HG02973 (cell line): ENCODE measurements at regions not wholly inside any gene's neighbourhood (a gene's known extent, or its start where the extent isn't known, plus 50 kb on each side); places are given as distances from the start of the nearest gene placed in this dataset.

Experiments
- ATAC-seq: cut with Tn5 transposase; IDR thresholded peaks from one replicate; pipeline ENCODE4 v1.9.1; 2021; ENCODE audit warnings: moderate library complexity; ENCODE audit not compliant: unreplicated experiment

DNA sequence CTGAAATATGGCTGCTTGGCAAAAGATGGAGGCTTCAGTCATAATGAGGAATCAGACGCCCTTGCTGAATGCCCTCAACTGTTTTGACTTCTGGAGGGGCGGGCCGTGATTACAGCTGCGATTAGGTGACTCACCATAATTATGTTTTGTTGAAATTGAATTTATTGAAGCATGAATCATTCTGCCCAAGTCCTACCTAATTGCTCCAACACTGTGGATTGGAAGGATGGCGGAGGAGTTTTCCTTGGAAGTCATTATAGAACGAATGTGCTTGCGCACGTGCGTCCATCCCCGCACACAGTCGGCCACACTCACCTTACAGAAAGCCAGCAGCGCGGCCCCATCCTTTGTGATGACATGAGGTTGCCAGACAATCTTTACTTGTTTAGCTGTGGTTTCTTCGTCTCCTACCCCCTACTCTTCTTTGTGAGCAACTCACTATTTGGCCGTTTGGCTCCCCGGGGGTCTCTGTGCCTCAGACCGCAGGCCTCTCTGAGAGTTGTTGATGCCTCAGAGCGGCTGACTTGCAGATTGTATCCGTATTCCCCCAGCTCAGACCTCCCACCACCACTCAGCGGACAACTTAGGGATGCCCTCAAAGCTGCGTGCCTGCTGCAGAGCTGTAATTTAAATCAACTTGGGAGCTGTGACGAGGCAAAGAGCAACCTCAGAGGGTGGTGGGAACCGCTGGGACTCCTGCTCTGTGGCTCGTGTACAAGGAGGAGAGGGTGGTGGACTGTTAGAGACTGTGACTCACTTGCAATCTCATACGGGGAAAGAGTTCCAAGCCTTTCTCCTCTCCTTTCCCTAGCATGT, 513.4 kb downstream of the TNS1 start:
- no peak for ATAC-seq

DNA sequence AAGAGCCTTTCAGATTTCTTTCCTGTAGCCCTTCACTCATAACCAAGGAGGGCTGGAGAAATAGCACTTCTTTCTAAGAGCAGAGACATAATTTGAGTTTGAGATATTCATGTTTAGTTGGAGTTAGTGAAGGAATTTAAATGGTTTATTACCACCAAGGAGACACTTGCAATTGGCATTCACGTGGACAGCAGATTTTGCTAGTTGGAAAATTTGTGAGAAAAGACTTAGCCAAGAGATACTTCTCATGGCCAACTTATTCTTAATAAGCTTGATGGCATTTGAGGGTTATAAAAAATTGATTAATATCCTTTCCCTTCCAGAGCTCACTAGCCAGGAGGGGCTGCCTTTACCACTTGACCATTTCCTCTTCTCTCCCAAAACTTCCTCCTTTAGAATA, 518.7 kb downstream of the TNS1 start:
- ATAC-seq, result no peak

DNA sequence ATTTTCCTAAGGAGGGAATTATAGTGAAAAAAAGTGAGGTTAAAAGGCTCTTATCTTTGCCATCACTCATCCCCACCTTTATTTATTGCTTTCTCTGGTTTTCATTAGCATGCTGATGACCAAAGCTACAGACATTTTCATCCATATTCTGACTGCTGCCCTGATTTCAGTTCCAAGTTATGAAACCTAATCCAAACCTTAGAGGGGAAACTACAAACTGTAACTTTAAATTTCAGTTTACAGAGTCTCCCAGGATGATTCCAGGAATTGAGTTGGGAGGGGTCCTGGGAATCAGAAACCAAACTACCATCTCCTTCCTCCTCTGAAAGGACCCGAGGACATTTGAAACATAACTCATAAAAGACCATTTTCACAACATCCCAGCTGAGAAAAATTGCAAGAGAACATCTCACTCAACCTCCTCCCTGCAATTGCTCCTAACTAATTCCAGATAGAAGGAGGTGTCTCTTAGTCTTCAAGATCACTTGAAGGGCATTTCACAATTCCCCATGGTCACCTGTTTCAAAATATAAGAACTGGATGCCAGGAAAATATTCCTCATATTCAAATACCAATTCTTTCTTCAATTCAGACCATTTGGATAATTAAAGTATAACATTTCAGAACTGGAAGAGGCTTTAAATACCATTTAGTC, 520.6 kb downstream of the TNS1 start:
- ATAC-seq, result no peak

DNA sequence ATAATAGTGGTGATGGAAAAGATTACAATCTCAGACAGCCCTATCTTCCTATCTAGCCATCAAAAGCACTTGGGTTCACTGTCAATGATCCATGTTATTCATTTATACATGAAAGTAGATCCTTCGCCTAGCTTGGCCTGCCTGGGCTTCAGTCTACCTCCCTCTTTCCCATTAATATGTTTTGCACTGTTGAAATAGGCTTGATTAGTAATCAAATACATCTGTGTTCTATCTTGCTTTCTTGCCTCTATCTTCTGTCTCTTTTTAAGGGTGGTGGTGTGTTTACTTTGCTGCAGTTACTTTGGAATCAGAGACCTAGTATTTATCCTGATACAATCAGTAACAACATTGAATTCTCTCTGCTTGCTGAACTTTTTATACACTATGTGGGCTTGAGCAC, 521.2 kb downstream of the TNS1 start:
- ATAC-seq, result no peak

DNA sequence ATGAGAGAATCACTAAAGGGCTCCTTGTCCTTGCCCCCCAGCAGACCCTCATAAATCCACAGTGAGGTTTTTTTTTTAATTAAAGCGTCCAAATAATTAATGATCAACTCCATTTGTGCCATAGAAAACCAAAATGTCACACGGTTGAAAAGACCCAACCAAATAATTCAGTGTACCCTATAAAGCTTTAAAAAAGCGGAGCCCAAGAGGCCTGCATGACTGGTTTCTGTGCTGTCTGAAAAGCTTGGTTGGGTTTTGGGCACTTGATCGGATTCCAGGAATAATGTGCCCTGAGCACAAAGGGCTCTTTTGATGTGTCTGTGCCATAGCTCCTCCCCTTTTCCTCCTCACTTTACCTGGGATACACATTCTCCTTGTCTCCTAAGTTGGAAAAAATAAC, 523.2 kb downstream of the TNS1 start:
- ATAC-seq, result no peak

DNA sequence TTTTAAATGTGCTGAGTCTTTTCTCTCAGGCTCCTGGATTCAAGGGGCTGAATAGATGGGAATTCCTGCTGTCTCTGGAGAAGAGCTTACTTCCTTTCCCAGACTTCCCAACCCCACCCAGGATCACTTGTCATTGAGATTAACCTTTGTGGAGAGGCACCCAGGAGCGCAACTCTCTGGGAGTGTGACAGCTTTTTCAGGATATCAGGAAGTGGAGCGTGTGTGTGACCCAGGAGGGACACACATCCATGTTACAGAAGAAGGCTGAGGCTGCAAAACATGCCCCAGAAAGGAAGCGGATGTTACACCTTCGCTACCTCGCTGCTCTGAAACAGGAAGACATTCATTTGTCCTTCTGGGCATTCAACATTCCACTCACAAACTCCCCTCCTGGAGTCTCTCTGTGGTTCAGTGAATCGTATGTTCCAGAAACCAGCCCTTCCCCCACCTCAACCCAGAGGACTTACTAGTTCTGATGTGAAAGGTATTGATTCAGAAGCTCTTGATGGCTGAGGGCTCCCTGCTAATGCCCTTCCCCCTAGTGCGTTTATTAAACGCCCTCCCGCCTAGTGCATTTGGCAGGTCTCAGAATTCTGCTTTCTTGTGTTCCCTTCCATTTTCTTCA, 523.9 kb downstream of the TNS1 start:
- ATAC-seq, result no peak

DNA sequence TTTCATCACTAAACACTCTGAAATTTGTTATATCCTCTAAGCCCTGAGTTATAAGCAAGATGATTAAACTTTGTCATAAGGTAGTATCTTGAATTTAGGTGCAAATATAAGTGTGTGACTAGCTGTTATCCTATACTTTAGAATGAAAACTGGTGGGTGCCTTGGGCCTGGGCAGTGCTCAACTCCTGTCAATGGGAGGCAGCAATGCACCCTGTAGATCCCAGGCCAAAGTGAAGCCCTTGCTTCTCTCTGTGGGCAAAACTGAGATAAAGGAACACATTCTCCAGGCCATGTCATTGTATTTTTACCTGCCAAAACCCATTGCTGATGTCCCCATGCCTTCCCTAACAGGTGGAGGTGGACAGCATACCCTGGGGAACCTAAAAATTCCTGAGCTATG, 525.2 kb downstream of the TNS1 start:
- no peak for ATAC-seq

DNA sequence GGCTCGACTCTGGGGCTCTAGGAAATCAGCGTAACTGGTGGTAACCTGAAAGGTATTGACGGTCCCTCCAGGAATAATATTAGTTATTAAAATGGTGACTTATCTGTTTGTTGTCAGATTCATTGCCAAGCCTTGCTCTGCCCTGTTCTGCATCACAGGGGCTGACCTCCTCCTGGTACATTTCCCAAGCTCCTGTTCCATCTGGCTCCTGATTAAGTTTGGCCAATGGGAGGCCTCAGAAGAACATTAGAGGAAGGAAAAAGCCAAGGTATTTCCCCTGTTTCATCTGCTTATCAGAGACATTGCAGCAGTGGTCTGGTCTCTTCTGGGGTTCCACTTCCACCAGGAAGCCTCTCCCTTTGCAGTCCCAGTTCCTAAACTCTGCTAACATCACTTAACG, 527.0 kb downstream of the TNS1 start:
- no peak for ATAC-seq

DNA sequence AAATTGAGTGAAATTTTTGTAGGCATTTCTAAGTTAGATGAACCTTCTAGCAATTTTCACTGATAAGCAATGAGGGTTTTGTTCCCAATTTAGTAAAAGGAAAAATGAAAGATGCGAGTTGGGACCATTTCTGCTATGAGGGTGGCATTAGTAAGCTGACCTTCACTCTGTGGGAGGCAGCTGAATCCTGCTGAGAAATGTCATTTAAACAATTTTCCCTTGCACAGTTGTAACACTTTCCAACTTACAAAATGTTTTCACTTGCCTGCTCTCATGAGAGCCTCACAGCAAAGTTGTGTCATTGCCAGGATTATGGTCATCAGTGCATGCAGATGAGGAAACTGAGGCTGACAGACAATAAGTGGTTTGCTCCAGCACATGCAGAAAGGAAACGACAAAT, 527.7 kb downstream of the TNS1 start:
- ATAC-seq, result no peak

DNA sequence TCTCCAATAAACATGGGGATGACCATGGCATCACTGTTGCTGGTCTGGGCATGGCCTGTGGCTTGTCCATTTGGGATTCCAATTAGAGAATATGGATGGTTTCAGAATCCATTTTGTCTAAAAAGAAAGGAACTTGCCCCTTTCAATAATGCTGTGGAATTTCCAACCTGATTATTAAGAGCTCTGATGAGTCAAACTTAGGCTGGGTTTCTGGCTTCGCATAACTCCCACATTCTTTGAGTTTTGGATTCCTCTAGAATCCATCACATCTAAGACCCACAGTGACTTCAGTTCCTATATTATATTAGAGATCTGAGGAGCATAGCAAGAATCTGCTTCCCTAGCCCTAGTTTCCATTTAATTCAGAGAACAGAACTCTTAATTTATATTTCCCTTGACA, 531.5 kb downstream of the TNS1 start:
- no peak for ATAC-seq

DNA sequence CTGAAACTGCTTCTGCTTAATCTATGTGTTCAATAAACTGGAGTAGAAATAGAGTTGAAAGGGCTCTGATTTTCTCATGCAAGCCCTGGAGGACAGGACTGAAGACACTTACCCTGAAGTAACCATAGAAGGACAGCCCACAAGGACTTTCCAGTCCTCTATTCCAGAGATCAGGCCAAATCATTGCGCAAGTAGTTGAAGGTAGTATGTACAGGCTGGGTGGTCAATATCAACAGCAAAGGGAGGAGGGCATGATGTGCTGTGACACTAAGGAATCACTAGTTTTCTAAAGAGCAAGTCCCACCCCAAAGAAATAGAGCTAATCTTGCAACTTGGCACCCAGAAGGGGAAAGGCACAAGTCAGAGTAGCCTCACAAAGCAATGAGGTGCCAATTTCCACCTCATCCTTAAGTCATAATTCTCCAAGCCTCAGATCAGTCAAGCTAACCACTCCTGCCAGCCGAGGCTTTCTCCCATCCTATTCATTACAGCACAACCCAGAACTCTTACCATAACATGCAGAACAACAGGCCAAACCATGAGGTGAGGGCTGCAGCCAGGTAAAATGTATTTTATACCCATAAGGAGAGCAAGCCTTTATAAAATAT, 533.5 kb downstream of the TNS1 start:
- no peak for ATAC-seq

DNA sequence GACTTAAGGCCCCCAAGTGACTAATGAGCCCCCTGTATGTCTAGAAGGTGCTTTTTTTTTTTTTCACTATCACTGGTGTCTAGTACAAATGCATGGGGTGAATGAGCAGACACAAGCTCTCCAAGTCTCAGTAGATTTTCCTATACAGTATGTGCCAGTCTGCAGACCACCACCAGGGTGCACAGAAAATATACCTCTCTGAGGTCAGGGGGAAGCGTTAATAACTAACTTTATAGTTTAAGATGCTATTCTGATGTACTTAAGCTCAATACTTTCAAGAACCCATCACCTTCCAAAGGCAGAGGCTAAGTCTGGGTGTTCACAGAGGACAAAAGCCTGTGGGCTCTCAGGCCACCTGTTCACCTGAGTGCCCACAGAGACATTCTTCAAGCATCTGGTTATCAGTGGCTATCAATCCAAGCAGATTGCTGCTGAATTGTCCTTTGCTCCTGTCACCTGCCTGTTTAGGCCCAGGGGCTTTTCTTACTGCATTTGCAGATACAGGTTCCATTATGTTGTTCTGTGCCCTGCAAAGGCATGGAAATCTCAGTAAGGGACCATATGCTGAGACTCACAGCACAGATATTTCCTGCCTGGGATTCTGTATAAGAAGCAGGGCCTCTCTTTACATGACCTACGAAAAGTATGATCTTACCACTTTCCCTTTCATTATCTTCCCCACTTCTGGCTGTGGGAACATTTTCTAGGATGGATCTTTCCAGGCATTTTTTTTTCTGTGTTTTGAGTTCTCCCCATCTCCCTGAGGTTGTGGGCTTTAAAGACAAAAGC, 534.6 kb downstream of the TNS1 start:
- no peak for ATAC-seq

DNA sequence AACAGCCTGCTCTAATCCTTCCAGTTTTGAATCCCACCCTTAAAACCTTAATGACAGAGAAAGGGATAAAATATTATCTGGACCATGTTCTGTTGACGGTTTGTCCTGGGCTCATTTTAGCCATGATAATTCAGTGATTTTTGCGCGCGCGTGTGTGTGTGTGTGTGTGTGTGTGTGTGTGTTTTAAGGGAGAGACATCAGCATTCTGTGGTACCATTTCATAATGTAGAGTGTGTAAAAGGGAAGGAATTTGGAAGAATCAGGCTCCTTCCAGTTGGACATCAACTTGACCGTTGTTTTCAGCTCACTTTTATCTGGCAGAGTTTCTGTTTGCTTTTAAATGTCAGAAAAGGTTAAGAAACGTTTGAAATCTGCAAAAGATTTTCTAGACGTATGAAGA, 535.5 kb downstream of the TNS1 start:
- ATAC-seq, result no peak

DNA sequence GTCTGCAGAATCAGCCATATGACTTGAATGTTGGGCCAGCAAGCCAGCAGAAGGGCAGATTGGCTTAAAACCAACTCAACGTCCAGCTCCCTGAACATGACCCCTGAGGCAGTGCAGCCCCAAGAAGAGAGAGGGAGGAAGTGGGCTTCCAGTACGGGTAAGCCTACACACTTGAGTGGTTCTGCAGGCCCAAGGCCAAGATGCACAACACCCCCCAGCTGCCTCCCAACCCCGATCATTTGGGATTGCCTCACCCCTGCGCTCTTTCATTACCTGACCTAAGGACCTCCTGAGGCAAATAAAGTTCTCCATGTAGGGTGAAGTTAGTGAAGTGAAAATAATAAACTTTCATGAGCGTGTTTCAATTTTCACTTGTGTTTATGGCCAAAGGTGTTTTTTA, 536.0 kb downstream of the TNS1 start:
- ATAC-seq, result no peak

DNA sequence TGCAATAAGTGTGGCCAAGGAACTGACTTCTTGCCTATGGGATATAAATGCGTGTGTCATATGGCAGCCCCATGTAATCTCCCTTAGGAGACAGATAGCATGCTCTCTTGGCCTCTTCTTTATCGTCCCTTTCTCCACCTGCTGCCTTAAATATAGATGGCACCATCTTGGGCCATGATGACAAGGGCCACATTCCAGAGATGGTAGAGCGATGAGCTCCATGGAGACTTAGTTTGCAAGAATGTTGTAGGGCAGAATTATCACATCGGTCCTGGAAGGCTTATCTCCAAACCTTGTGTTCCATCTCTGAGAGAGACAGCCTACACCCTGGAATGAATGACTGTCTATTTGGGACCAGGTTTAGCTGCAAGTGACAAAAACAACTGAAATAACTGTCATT, 536.7 kb downstream of the TNS1 start:
- no peak for ATAC-seq

DNA sequence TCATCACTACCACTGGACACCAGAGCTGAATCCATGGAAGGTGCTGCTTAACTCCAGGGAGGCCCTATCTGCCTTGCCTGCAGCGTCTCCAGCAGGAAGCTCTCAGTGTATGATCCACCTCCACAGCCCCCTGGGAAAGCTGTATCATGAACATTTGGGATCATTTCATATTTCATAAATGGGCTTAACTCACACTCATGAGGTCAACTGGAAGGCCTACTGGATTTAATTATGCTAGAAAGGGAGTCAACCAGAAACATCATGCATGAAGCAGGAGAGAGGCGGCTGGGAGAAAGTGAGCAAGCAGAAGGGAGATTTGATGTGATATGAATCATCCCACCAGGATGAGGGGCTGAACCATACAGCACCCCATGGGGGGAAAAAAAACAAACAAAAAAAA, 537.7 kb downstream of the TNS1 start:
- no peak for ATAC-seq

DNA sequence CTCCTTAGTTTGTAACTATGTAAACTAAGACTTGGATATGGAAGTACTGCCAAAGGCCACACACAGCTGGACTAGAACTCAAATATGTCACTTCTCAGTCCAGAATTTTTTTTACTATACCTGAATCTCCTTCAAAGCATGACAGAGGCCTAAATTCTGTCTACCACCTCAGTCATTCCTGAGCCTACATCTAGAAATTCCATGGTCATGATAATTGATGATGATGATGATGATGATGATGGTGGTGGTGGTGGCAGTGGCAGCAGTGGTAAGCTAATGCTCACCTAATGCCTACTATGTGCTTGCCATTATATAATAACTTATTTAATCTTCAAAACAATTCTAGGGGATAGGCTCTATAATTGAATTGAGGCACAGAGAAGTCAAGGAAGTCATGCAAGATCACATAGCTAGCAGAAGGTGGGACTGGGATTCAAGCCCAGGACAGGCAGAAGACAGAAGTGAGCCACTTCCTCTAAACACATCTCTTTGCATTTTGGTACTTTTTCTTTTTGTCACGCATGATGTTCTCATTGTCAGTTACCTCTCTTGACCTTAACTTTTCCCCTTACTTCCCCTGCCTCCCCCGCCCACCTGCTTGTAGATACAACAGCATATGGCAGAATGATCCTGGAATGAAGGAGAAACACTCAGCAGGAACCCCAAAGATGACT, 539.3 kb downstream of the TNS1 start:
- no peak for ATAC-seq

DNA sequence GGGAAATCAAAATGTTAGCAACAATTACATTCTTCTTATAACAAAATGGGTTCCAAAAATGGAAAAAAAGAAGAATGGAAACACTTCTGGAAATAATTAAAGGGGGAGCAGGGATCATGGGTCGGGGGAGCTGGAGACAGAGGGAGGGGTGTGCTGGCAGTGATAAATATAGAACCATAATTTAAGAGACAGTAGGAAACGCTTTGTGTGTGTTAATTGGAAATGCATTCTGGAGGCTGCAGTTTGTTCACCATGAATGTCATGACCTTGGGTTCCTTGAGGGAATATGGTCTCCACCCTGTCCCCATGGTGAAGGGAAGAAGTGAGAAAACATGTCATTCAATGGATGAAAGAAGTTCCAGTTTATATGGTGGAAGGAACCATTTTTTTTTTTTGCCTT, 540.7 kb downstream of the TNS1 start:
- ATAC-seq, result no peak

DNA sequence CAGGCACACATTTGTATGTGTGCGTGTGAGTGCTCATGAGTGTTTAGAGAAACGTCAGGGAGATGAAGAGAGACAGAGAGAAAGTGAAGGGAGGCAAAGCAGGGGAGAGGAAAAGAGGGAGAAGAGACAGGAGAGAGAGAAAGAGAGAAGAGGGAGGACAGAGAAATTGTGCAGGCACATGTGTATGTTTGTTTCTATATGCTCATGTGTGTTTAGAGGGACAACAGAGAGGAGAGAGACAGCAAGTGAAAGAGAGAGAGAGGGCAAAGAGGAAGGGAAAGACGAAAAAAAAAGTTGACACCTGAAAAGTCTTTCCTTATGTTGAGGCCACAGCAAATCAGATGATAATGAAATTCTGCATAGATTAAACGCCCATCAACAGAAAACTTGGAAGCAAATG, 541.1 kb downstream of the TNS1 start:
- ATAC-seq, result no peak

DNA sequence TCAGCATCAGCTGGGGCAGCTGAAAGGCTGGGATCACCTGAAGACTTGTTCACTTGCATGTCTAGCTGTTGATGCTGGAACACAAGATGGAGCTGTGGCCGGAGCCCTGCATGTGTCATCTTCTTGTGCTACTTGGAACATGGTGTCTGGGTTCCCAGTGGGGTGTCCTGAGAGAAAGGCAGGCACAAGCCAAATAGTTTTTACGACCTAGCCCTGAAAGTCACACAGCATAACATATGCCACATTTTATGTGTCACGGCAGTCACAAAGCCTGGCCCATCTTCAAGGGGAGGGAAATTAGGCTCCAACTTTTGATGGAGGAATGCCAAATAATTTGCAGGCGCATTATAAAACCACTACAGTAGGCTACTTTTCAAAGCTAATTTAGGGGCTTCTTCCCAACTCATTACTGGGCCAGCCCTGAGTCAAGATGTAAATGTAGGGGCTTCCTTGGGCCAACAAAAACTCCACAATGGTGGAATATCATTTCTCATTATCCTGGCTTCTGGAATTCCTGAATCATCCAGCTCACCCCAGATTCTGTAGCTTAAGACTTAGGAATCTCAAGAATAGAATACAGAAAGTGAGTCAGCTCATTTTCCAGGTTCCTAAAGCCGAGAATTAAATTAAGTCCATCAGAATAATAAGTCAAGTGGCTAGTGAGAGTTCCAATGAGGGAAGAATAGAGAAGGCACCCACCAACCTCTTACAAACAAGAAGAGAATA, 543.0 kb downstream of the TNS1 start:
- ATAC-seq, result no peak
